HCT116 (cell line): ENCODE measurements at regions not wholly inside any gene's neighbourhood (a gene's known extent, or its start where the extent isn't known, plus 50 kb on each side); places are given as distances from the start of the nearest gene placed in this dataset.

Experiments used
- ATAC-seq: fragments of 200-7000 bp; cut with Tn5 transposase; 2 replicates; pipeline ENCODE4 v1.9.1; 2020; ENCODE audit warnings: mild to moderate bottlenecking, moderate library complexity
- BruUV-seq: library from RNA; stranded (reverse); fragments of 400-500 nt; replicated peaks from 2 replicates; lab custom pipeline; 2021; lab: Mats Ljungman, UMichigan
- CTCF ChIA-PET: fragments of 300-600 bp; sonication (Branson Sonifier 250); formaldehyde crosslinking; loops from one replicate; lab custom pipeline; 2021; ENCODE audit warnings: antibody characterized with exemption; lab: Charles Lee
- POLR2A ChIA-PET: fragments of 300-600, 350-600 bp; sonication (Branson Sonifier 250); formaldehyde crosslinking; loops from one replicate; lab custom pipeline; 2021; ENCODE audit warnings: antibody characterized with exemption; lab: Charles Lee
- RAD21 ChIA-PET, 2 experiments: fragments of 300-600 bp; sonication (Branson Sonifier 250); formaldehyde crosslinking; loops; one replicate each; lab custom pipeline; 2023; ENCODE audit warnings: low total read pairs in 2 of 2; ENCODE audit not compliant: uncharacterized antibody in 2 of 2, unreplicated experiment in 2 of 2, low non-redundant PET in 1 of 2; lab: Charles Lee
- DNase-seq: peaks from one replicate; pipeline ENCODE4 v3.0.0-alpha.2; 2010; ENCODE audit warnings: low read depth, low spot score
- H2AFZ ChIP-seq: fragments of 200-600 bp; shearing (Covaris generic), sonication (generic); 2 replicates; pipeline ENCODE4 v1.6.1; 2017; ENCODE audit warnings: low read depth, mixed run types, mixed read lengths, antibody characterized with exemption, low read length; ENCODE audit not compliant: poor library complexity, severe bottlenecking
- H3K27ac ChIP-seq: 2 replicates; pipeline ENCODE4 v1.5.1; 2012; ENCODE audit warnings: low read depth, low read length
- H3K27me3 ChIP-seq: fragments of 200-600 bp; sonication (generic); 2 replicates; pipeline ENCODE4 v1.6.1; 2016; ENCODE audit warnings: mixed run types, low read length, mixed read lengths; ENCODE audit not compliant: insufficient read depth
- H3K36me3 ChIP-seq, 2 experiments: fragments of 200-500 bp in 1 of 2; fragments of 200-600 bp in 1 of 2; sonication (Bioruptor generic) in 1 of 2; sonication (generic) in 1 of 2; 2 replicates each; pipeline versions ENCODE4 v1.5.1 to v1.6.1; 2014 to 2016; ENCODE audit warnings: low read length in 2 of 2, inconsistent platforms in 1 of 2, mixed read lengths in 1 of 2, mixed run types in 1 of 2; ENCODE audit not compliant: insufficient read depth in 2 of 2, control insufficient read depth in 1 of 2
- H3K4me1 ChIP-seq, 2 experiments: fragments of 200-600 bp in 1 of 2; sonication (generic) in 1 of 2; 2 replicates each; pipeline versions ENCODE4 v1.5.1 to v1.6.1; 2012 to 2017; ENCODE audit warnings: low read length in 2 of 2, inconsistent platforms in 1 of 2, mild to moderate bottlenecking in 1 of 2, mixed read lengths in 1 of 2, mixed run types in 1 of 2, moderate library complexity in 1 of 2; ENCODE audit not compliant: insufficient read depth in 2 of 2, control insufficient read depth in 1 of 2
- H3K4me2 ChIP-seq: fragments of 200-600 bp; sonication (generic); 2 replicates; pipeline ENCODE4 v1.6.1; 2017; ENCODE audit warnings: mixed run types, low read length, mixed read lengths
- H3K4me3 ChIP-seq, 2 experiments: fragments of 200-600 bp in 1 of 2; sonication (generic) in 1 of 2; replicated peaks in 1 of 2; 2 replicates each; pipeline ENCODE4 v1.5.1; 2011 to 2016; ENCODE audit warnings: low read length in 2 of 2, control low read depth in 1 of 2, low read depth in 1 of 2, mild to moderate bottlenecking in 1 of 2, mixed read lengths in 1 of 2, mixed run types in 1 of 2
- H3K79me2 ChIP-seq: fragments of 200-600 bp; sonication (generic); 2 replicates; pipeline ENCODE4 v1.6.1; 2017; ENCODE audit warnings: mild to moderate bottlenecking, mixed run types, low read length, moderate library complexity, mixed read lengths; ENCODE audit not compliant: insufficient read depth
- H3K9ac ChIP-seq: fragments of 200-600 bp; sonication (generic); 2 replicates; pipeline ENCODE4 v1.6.1; 2016; ENCODE audit warnings: low read length, mixed read lengths
- H3K9me2 ChIP-seq: fragments of 200-600 bp; sonication (generic), shearing (Covaris generic); 2 replicates; pipeline ENCODE4 v1.6.1; 2017; ENCODE audit warnings: mixed run types, mild to moderate bottlenecking, moderate library complexity; ENCODE audit not compliant: insufficient read depth
- H3K9me3 ChIP-seq, 2 experiments: fragments of 200-500 bp in 1 of 2; fragments of 200-600 bp in 1 of 2; sonication (Bioruptor generic) in 1 of 2; sonication (generic) in 1 of 2; 2 replicates each; pipeline ENCODE4 v1.6.1; 2014 to 2017; ENCODE audit warnings: low read length in 2 of 2, mixed read lengths in 2 of 2, inconsistent platforms in 1 of 2, low read depth in 1 of 2, mild to moderate bottlenecking in 1 of 2, mixed run types in 1 of 2, moderate library complexity in 1 of 2; ENCODE audit not compliant: control insufficient read depth in 1 of 2, insufficient read depth in 1 of 2
- H4K20me1 ChIP-seq: fragments of 200-600 bp; sonication (generic), shearing (Covaris generic); 2 replicates; pipeline ENCODE4 v1.6.1; 2017; ENCODE audit warnings: mixed run types, mild to moderate bottlenecking, moderate library complexity; ENCODE audit not compliant: insufficient read depth
- CBX3 ChIP-seq: IDR thresholded peaks from 2 replicates; pipeline ENCODE4 v1.6.1; 2012; ENCODE audit warnings: low read depth
- CEBPB ChIP-seq: IDR thresholded peaks from 2 replicates; pipeline ENCODE4 v1.6.1; 2012; ENCODE audit warnings: low read depth
- EGR1 ChIP-seq: IDR thresholded peaks from 2 replicates; pipeline ENCODE4 v1.6.1; 2012; ENCODE audit warnings: low read depth
- EZH2 ChIP-seq: fragments of 200-600 bp; sonication (generic); IDR thresholded peaks from 2 replicates; pipeline ENCODE4 v1.6.1; 2017; ENCODE audit warnings: antibody characterized with exemption, mixed run types
- EZH2phosphoT487 ChIP-seq: fragments of 200-600 bp; IDR thresholded peaks from 2 replicates; pipeline ENCODE4 v1.6.1; 2018; ENCODE audit warnings: antibody characterized with exemption, borderline replicate concordance
- JUND ChIP-seq: IDR thresholded peaks from 2 replicates; pipeline ENCODE4 v1.6.1; 2012
- RAD21 ChIP-seq: IDR thresholded peaks from 2 replicates; pipeline ENCODE4 v1.6.1; 2012; ENCODE audit warnings: low read depth, mild to moderate bottlenecking
- REST ChIP-seq: IDR thresholded peaks from 2 replicates; pipeline ENCODE4 v1.6.1; 2012; ENCODE audit warnings: low read depth
- SIN3A ChIP-seq: IDR thresholded peaks from 2 replicates; pipeline ENCODE4 v1.6.1; 2012; ENCODE audit warnings: low read depth
- SP1 ChIP-seq: IDR thresholded peaks from 2 replicates; pipeline ENCODE4 v1.6.1; 2012; ENCODE audit warnings: low read depth
- intact Hi-C: fragments of 100-400 bp; cut with micrococcal nuclease; formaldehyde crosslinking; loops from 2 replicates; pipeline ENCODE4 v1.10.0; 2022
- TF ChIP-seq, protein P1 (sequence below): IDR thresholded peaks from 2 replicates; pipeline ENCODE4 v1.6.1; 2011; ENCODE audit warnings: mild to moderate bottlenecking, low read length, moderate library complexity; ENCODE audit not compliant: insufficient replicate concordance; ENCODE audit errors: extremely low read depth

GRCh38 chr1:14242123-14242522, 356.4 kb upstream of the KAZN start:
- CTCF ChIA-PET, result no interaction called here
- intact Hi-C loops, result no loop called here
- no TSS peak for BruUV-seq
- Histone ChIP-seq H2AFZ (no peak overlapping the region), H3K27me3 (peaks cover 3% of the 10 kb centered on the region), H3K9me2 (no peaks in the 10 kb centered on the region), H4K20me1 (no peaks in the 10 kb centered on the region), H3K79me2 (no peaks in the 10 kb centered on the region), H3K4me1 (no peaks in the 10 kb centered on the region), H3K9ac (no peak overlapping the region), H3K27ac (no peak overlapping the region), H3K36me3 (no peaks in the 10 kb centered on the region), H3K9me3 (no peaks in the 10 kb centered on the region), H3K4me2 (no peak overlapping the region), H3K4me3 (no peak overlapping the region)
- ATAC-seq (no peak), DNase-seq (no peak)
- RAD21 ChIA-PET, result no interaction called here
- POLR2A ChIA-PET, result no interaction called here
- TF ChIP-seq JUND (no peak), REST (no peak), EGR1 (no peak), EZH2phosphoT487 (no peak), RAD21 (no peak), CBX3 (no peak), SIN3A (no peak), EZH2 (no peak), SP1 (no peak), CEBPB (no peak)
- TF ChIP-seq, protein P1, sequence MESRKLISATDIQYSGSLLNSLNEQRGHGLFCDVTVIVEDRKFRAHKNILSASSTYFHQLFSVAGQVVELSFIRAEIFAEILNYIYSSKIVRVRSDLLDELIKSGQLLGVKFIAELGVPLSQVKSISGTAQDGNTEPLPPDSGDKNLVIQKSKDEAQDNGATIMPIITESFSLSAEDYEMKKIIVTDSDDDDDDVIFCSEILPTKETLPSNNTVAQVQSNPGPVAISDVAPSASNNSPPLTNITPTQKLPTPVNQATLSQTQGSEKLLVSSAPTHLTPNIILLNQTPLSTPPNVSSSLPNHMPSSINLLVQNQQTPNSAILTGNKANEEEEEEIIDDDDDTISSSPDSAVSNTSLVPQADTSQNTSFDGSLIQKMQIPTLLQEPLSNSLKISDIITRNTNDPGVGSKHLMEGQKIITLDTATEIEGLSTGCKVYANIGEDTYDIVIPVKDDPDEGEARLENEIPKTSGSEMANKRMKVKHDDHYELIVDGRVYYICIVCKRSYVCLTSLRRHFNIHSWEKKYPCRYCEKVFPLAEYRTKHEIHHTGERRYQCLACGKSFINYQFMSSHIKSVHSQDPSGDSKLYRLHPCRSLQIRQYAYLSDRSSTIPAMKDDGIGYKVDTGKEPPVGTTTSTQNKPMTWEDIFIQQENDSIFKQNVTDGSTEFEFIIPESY, result no peak
